Body of pancreas (tissue), 4 donors: ENCODE measurements at regions not wholly inside any gene's neighbourhood (a gene's known extent, or its start where the extent isn't known, plus 50 kb on each side); places are given as distances from the start of the nearest gene placed in this dataset.
"Not testable (repeated sequence)": the region's sequence is repeated elsewhere in the genome, so short reads cannot be mapped to it uniquely, and the experiment has no call there.

Experiments used
- ATAC-seq: fragments of 150-250 bp; one replicate; pipeline ENCODE4 v1.9.1; 2016
- DNase-seq, 4 donors: peaks; one replicate each; pipeline ENCODE4 v3.0.0-alpha.2; 2019
- H3K27ac ChIP-seq, 4 donors: fragments of 200-600 bp; sonication (generic); 1 replicate in 3 of 4; 2 replicates in 1 of 4; pipeline versions ENCODE4 v1.5.1 to v1.6.1; 2016 to 2019; ENCODE audit warnings: mild to moderate bottlenecking in 1 of 4, mixed read lengths in 1 of 4, moderate library complexity in 1 of 4
- H3K27me3 ChIP-seq, 2 donors: fragments of 200-600 bp; sonication (generic); one replicate each; pipeline ENCODE4 v1.6.0; 2016; ENCODE audit warnings: mild to moderate bottlenecking in 1 of 2
- H3K36me3 ChIP-seq, 2 donors: fragments of 200-600 bp; sonication (generic); replicated peaks in 1 of 2; 2 replicates each; pipeline ENCODE4 v1.5.1; 2016; ENCODE audit warnings: low read depth in 2 of 2; ENCODE audit not compliant: insufficient read depth in 1 of 2
- H3K4me1 ChIP-seq: fragments of 200-600 bp; sonication (generic); one replicate; pipeline ENCODE4 v1.6.0; 2016
- H3K4me3 ChIP-seq, 2 donors: fragments of 200-600 bp; sonication (generic); 1 replicate in 1 of 2; 2 replicates in 1 of 2; pipeline ENCODE4 v1.5.1; 2016 to 2019
- H3K9me3 ChIP-seq, 3 donors: fragments of 200-600 bp; sonication (generic); 1 replicate in 2 of 3; 2 replicates in 1 of 3; pipeline ENCODE4 v1.5.1; 2016
- POLR2A ChIP-seq, 3 donors: fragments of 450-650 bp; IDR thresholded peaks; one replicate each; pipeline ENCODE4 v1.6.1; 2016; ENCODE audit warnings: antibody characterized with exemption in 3 of 3, mild to moderate bottlenecking in 2 of 3
- WGBS, 2 donors: methylation state at CpG; one replicate each; pipeline ENCODE4 v1.1.5; 2017; 5-methylcytosine and 5-hydroxymethylcytosine counted together
- intact Hi-C: fragments of 100-400 bp; cut with DNase I; formaldehyde crosslinking; loops from one replicate; pipeline ENCODE4 v1.15.1; 2023
- TF ChIP-seq, protein P1 (sequence below), 7 experiments: fragments of 450-650 bp in 4 of 7; fragments of 200-600 bp in 3 of 7; sonication (generic) in 3 of 7; IDR thresholded peaks; one replicate each; pipeline ENCODE4 v1.5.1; 2016 to 2019; ENCODE audit warnings: antibody characterized with exemption in 7 of 7

DNA sequence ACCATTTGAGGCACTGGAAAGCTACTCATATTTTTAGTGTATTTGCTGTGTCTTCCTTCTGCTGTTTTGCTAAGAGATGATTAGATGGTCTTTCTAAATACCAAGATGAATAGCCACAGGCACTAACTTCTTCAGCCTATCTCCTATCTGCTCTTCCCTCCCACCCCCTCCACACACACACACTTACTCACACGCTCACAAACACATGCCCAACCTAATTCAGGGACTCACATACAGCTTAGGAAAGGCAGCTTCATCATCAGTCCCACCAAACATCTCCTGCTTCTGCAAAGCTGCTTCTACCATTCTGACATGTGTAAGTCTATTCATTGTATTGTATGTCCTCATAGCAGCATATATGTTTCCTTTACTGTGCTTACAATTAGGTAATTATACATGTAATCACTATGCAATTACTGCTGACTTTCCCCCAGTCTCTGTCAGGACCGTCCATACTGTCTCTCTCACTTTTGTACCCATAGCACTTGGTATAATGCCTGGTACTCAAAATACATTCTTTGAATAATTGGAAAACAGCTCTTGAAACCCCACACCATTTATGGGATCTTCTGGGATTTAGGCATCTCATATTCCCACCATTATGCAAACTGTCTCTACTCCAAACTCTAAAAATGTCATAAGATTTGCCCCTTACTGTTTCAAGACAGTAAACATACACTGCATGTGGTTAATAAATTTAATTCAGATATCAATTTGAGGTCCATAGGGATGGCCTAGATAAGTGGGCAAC is 83.3 kb upstream of the HIF1A start:
- DNase-seq: no peak
- no peak overlapping the region for H3K4me3 ChIP-seq
- H3K4me1 ChIP-seq: peaks cover 8% of the 10 kb centered on the region

DNA sequence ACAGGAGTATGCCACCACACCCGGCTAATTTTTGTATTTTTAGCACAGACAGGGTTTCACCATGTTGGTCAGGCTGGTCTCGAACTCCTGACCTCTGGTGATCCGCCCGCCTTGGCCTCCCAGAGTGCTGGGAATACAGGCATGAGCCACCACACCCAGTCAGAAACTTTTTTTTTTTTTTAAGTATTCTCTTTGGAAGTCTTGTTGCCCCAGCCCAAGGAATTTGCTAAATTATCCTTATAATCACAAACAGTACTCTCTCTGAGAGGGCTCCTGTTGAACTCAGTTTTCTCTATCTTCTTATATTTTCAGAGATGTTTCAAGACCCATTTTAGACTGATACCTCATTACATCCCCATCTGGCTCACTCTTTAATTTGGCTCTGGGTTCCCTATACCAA is 82.3 kb upstream of the HIF1A start:
- H3K9me3 ChIP-seq, DNase-seq, H3K36me3 ChIP-seq, H3K4me1 ChIP-seq, intact Hi-C loops, ATAC-seq, H3K4me3 ChIP-seq, H3K27ac ChIP-seq, H3K27me3 ChIP-seq: not testable (repeated sequence)
- WGBS, 2 donors: 92 to 99% methylated on average over 4 of the region's 4 CpGs

More for the DNA sequence above, 83.3 kb upstream of the HIF1A start:
- TF ChIP-seq, protein P1, sequence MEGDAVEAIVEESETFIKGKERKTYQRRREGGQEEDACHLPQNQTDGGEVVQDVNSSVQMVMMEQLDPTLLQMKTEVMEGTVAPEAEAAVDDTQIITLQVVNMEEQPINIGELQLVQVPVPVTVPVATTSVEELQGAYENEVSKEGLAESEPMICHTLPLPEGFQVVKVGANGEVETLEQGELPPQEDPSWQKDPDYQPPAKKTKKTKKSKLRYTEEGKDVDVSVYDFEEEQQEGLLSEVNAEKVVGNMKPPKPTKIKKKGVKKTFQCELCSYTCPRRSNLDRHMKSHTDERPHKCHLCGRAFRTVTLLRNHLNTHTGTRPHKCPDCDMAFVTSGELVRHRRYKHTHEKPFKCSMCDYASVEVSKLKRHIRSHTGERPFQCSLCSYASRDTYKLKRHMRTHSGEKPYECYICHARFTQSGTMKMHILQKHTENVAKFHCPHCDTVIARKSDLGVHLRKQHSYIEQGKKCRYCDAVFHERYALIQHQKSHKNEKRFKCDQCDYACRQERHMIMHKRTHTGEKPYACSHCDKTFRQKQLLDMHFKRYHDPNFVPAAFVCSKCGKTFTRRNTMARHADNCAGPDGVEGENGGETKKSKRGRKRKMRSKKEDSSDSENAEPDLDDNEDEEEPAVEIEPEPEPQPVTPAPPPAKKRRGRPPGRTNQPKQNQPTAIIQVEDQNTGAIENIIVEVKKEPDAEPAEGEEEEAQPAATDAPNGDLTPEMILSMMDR (IDR thresholded peaks at IDR 0.05): no peak
- no peak for TF ChIP-seq POLR2A (IDR thresholded peaks at IDR 0.05)
- no peak for ATAC-seq
- no peak overlapping the region for H3K27ac ChIP-seq
- intact Hi-C loops: no loop called here
- WGBS, 2 donors: 86 to 89% methylated on average over 2 of the region's 2 CpGs
- H3K27me3 ChIP-seq: no peaks in the 10 kb centered on the region
- H3K36me3 ChIP-seq: no peaks in the 10 kb centered on the region
- H3K9me3 ChIP-seq: no peaks in the 10 kb centered on the region

DNA sequence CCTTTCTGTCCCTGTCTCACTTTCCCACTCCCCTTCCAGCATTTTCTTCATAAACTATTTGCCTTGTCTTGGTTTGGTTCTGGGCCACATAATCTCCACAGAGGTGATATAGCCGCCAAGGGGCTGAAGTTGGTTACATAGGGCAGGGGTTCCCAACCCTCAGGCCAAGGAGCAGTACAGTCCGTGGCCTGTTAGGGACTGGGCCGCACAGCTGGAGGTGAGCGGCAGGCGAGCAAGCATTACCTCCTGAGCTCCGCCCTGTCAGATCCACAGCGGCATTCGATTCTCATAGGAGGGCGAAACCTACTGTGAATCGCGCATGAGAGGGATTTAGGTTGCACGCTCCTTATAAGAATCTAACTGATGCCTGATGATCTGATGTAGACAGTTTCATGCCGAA is 80.6 kb upstream of the HIF1A start:
- TF ChIP-seq, protein P1 (IDR thresholded peaks at IDR 0.05): no peak
- TF ChIP-seq POLR2A (IDR thresholded peaks at IDR 0.05): no peak
- intact Hi-C loops: no loop called here
- H3K27me3 ChIP-seq: no peaks in the 10 kb centered on the region
- H3K36me3 ChIP-seq: no peaks in the 10 kb centered on the region
- 96 to 97% methylated on average over 13 of the region's 13 CpGs for WGBS, 2 donors
- DNase-seq (no peak), ATAC-seq (no peak)
- no peaks in the 10 kb centered on the region for H3K9me3 ChIP-seq
- no peak overlapping the region for H3K27ac ChIP-seq
- no peaks in the 10 kb centered on the region for H3K4me1 ChIP-seq
- H3K4me3 ChIP-seq: no peak overlapping the region

DNA sequence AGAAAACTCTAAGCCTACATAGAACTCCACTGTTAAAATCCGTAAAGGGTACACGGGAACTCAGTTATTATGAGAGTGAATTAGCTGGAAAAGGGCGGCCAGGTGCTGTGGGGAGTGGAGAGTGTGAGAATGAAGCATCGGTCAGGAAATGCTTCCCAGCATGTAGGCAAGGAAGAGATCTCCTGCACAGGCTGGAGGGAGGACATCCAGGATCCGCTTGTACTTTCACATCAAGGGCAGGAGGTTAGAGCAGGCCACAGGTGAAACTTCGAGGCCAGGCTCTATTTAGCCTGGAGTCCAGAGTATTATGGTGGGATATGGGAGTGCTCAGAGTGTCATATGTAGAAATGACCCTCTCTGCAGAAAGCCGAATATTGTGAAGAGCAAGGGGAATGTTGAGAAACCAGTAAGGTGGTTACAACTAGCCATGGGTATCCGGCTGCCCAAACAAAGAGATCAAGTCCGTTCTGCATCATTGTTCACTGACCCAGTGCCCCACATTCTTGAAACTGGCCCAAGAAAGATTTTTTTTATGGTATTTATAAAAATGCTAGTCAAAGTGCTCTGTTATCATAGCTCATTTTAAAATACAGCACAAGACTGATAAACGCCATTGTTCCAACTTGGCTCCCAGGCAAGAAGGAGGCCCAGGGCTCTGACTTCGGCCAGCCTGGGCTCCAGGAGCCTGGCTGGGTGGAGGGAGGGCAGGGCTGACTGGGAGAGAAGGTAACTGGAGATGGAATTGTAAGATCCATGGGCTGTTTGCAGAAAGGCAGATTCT is 79.4 kb upstream of the HIF1A start:
- 64 to 69% methylated on average over 11 of the region's 11 CpGs for WGBS, 2 donors
- H3K36me3 ChIP-seq: no peaks in the 10 kb centered on the region
- ATAC-seq: peak; percentile 58
- H3K4me1 ChIP-seq: no peaks in the 10 kb centered on the region
- TF ChIP-seq, protein P1 (IDR thresholded peaks at IDR 0.05): no peak
- TF ChIP-seq POLR2A (IDR thresholded peaks at IDR 0.05): no peak
- no peaks in the 10 kb centered on the region for H3K9me3 ChIP-seq
- no peaks in the 10 kb centered on the region for H3K27me3 ChIP-seq
- intact Hi-C loops: no loop called here
- peak overlapping the region in 2 of 4 donors; percentile 48 to 52 for H3K27ac ChIP-seq
- no peak overlapping the region for H3K4me3 ChIP-seq
- DNase-seq: no peak

DNA sequence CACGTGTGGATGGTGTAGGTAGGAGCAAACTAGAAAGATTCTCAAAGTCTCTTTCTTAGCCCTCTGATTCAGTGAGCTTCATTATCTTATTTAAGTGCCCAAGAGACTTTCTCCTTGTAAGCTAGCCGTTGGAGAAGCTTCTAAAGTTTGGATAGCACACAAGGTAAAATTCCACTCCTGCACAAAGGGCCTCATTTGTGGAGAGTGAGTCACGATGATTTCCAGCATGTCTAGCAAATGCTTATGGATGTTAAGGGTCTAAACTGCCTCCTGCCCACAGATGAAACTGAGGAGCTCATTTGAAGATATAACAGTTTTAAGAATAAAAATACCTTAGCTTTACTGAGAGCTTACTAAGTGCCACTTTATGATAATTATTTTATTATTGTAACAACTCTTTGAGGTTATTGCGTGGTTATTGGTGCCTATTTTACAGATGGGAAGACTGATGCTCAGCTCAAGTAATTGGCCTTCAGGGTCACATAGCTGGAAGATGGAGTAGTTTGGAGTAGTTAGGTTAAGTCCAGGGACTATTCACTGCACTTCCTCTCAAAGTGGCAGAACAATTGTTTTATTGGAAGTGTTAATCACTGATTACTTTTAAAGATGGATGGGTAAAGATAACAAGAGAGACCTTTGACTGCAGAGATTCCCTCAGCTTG is 78.7 kb upstream of the HIF1A start:
- no peak for ATAC-seq

More for the DNA sequence above, 78.7 kb upstream of the HIF1A start:
- Histone ChIP-seq H3K27me3 (no peaks in the 10 kb centered on the region), H3K27ac (peak overlapping the region in 2 of 4 donors; percentile 48 to 52), H3K9me3 (no peaks in the 10 kb centered on the region), H3K36me3 (no peaks in the 10 kb centered on the region), H3K4me3 (no peak overlapping the region), H3K4me1 (no peaks in the 10 kb centered on the region)
- TF ChIP-seq POLR2A (IDR thresholded peaks at IDR 0.05): no peak
- TF ChIP-seq, protein P1 (IDR thresholded peaks at IDR 0.05): no peak
- intact Hi-C loops: no loop called here
- WGBS, 2 donors: 72 to 73% methylated on average over 4 of the region's 4 CpGs
- DNase-seq: no peak
